Thoracic aorta (tissue), 2 donors: ENCODE measurements at regions not wholly inside any gene's neighbourhood (a gene's known extent, or its start where the extent isn't known, plus 50 kb on each side); places are given as distances from the start of the nearest gene placed in this dataset.

Source experiments
- ATAC-seq: fragments of 150-250 bp; one replicate; pipeline ENCODE4 v1.8.0; 2017; ENCODE audit warnings: low read depth; ENCODE audit not compliant: insufficient number of reproducible peaks, low FRiP score
- DNase-seq: peaks from one replicate; pipeline ENCODE4 v3.0.0-alpha.2; 2020; ENCODE audit warnings: low spot score
- H3K27ac ChIP-seq, 2 donors: fragments of 200-600 bp; sonication (generic); 1 replicate in 1 of 2; 2 replicates in 1 of 2; pipeline ENCODE4 v1.5.1; 2016; ENCODE audit warnings: mild to moderate bottlenecking in 2 of 2, moderate library complexity in 2 of 2
- H3K27me3 ChIP-seq: fragments of 200-600 bp; sonication (generic); replicated peaks from 2 replicates; pipeline ENCODE4 v1.6.0; 2016; ENCODE audit warnings: mild to moderate bottlenecking; ENCODE audit not compliant: insufficient read depth
- H3K36me3 ChIP-seq: fragments of 200-600 bp; sonication (generic); one replicate; pipeline ENCODE4 v1.5.1; 2016
- H3K4me1 ChIP-seq, 2 donors: fragments of 200-600 bp; sonication (generic); 1 replicate in 1 of 2; 2 replicates in 1 of 2; pipeline versions ENCODE4 v1.5.1 to v1.6.0; 2016; ENCODE audit warnings: low read depth in 2 of 2, mild to moderate bottlenecking in 1 of 2; ENCODE audit not compliant: control insufficient read depth in 1 of 2
- H3K4me3 ChIP-seq: fragments of 200-600 bp; sonication (generic); 2 replicates; pipeline ENCODE4 v1.5.1; 2016; ENCODE audit warnings: mild to moderate bottlenecking
- H3K9me3 ChIP-seq: fragments of 200-600 bp; sonication (generic); 2 replicates; pipeline ENCODE4 v1.5.1; 2016
- TF ChIP-seq, protein P1 (sequence below): fragments of 200-600 bp; sonication (generic); IDR thresholded peaks from one replicate; pipeline ENCODE4 v1.5.1; 2019; ENCODE audit warnings: antibody characterized with exemption

DNA sequence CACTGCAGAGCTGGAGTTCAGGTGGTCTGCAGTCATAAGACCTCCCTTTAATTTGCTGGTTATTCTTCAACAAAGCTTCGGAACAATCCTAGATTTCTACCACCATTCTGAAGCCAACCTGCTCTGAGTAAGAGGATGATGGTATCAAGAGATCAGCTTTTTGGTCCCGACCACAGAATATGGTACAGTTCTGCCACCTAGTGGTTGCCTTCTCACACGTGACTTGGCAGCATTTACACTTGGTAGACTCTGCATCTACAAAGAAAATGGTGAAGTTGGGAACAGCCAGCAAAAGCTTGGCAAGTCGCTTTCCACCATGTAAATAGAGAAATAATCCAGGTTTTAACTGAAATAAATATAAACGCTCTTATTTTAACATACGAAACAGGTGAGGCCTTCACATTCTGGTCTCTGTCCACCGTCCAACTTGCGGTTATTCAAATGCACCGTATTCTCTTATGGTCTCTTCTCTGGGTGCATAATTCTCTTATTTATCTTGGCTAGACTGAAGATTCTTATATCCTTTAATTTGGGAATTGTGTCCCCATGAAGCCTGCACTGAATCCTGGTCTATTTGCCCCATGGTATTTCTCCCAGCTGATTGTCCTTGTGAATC, 173.9 kb upstream of the GRM3 start:
- H3K36me3 ChIP-seq, result no peaks in the 10 kb centered on the region
- H3K9me3 ChIP-seq, result no peaks in the 10 kb centered on the region
- ATAC-seq, result no peak
- TF ChIP-seq, protein P1, sequence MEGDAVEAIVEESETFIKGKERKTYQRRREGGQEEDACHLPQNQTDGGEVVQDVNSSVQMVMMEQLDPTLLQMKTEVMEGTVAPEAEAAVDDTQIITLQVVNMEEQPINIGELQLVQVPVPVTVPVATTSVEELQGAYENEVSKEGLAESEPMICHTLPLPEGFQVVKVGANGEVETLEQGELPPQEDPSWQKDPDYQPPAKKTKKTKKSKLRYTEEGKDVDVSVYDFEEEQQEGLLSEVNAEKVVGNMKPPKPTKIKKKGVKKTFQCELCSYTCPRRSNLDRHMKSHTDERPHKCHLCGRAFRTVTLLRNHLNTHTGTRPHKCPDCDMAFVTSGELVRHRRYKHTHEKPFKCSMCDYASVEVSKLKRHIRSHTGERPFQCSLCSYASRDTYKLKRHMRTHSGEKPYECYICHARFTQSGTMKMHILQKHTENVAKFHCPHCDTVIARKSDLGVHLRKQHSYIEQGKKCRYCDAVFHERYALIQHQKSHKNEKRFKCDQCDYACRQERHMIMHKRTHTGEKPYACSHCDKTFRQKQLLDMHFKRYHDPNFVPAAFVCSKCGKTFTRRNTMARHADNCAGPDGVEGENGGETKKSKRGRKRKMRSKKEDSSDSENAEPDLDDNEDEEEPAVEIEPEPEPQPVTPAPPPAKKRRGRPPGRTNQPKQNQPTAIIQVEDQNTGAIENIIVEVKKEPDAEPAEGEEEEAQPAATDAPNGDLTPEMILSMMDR, result peak; percentile 32
- no peak overlapping the region for H3K27ac ChIP-seq
- H3K27me3 ChIP-seq, result no peaks in the 10 kb centered on the region
- no peak for DNase-seq
- H3K4me1 ChIP-seq, result no peaks in the 10 kb centered on the region
- H3K4me3 ChIP-seq, result no peak overlapping the region

DNA sequence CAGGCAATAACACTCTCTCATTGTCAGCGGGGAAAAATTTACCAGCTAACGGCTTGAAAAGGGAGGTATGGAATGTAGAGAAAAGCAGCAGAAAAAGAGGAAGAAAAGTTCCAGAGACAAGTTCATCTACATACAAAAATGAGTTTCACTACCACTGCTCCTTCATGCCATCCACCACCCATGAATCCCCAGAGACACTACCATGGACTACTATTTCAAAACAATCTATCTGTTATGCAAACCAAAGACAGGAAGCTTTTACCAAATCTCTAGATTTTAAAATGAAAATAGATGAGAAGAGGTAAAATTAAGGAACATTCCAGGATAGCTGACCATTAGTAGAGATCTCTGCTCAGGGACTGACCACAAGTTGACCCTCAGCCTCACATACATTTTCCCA, 189.0 kb upstream of the GRM3 start:
- ATAC-seq (no peak), DNase-seq (no peak)
- Histone ChIP-seq H3K36me3 (no peaks in the 10 kb centered on the region), H3K27ac (no peak overlapping the region), H3K9me3 (no peaks in the 10 kb centered on the region), H3K4me3 (no peak overlapping the region), H3K4me1 (no peaks in the 10 kb centered on the region), H3K27me3 (no peaks in the 10 kb centered on the region)
- TF ChIP-seq, protein P1, result no peak

DNA sequence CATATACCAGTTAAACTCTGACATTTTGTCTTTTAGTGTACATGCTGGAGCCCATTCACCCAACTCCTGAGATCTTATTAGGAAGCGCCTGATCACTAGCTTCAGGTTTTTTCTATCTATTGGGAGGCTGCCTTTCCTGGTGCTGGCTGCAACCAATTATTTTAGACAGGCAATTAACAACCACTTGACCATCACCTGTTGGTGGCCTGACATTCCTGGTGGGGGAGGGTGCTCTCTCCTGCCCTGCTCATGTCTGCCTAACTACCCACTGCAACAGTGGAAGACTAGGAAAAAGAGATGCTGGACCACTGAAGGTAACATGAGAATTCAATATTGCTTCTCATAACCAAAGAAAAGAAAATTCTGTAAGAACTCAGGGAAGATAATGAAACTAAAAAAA, 190.3 kb upstream of the GRM3 start:
- TF ChIP-seq, protein P1, result no peak
- no peak for DNase-seq
- no peak for ATAC-seq
- Histone ChIP-seq H3K9me3 (no peaks in the 10 kb centered on the region), H3K36me3 (no peaks in the 10 kb centered on the region), H3K4me3 (no peak overlapping the region), H3K27me3 (no peaks in the 10 kb centered on the region), H3K27ac (no peak overlapping the region), H3K4me1 (no peaks in the 10 kb centered on the region)

- no peak overlapping the region for H3K27ac ChIP-seq
- no peaks in the 10 kb centered on the region for H3K4me1 ChIP-seq
- ATAC-seq, result no peak
These were observed 194.9 kb upstream of the GRM3 start for GRCh38 chr7:86448856-86449255.

DNA sequence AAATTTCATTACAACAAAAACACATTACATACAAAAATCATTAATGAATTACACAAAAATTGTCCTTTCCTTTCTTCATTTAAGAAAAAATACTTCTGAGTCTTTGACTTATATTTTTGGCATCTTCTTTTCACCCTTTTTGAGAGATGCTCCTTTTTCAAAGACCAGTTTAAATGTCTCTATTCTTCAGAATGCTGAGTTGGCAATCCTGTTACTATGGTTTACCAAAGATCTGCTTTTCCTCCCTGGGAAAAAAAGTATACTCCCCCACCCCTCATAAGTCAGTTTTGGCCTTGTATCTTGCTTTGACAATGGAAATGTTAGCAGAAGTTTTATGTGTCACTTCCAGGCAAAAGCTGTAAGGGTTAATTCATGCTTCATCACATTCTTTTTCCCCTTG, 198.4 kb upstream of the GRM3 start:
- Histone ChIP-seq H3K4me1 (no peaks in the 10 kb centered on the region), H3K36me3 (no peaks in the 10 kb centered on the region), H3K4me3 (no peak overlapping the region), H3K9me3 (no peaks in the 10 kb centered on the region), H3K27ac (no peak overlapping the region), H3K27me3 (no peaks in the 10 kb centered on the region)
- ATAC-seq, result no peak
- TF ChIP-seq, protein P1, result no peak
- DNase-seq, result no peak

More at GRCh38 chr7:86448856-86449255, 194.9 kb upstream of the GRM3 start:
- Histone ChIP-seq H3K4me3 (no peak overlapping the region), H3K9me3 (no peaks in the 10 kb centered on the region), H3K27me3 (no peaks in the 10 kb centered on the region), H3K36me3 (no peaks in the 10 kb centered on the region)
- DNase-seq, result no peak
- TF ChIP-seq, protein P1, result no peak
